ENCODE measurements at regions not wholly inside any gene's neighbourhood (a gene's known extent, or its start where the extent isn't known, plus 50 kb on each side); places are given as distances from the start of the nearest gene placed in this dataset.

GRCh38 chr3:166785876-166786275 is 594.2 kb downstream of the ZBBX start (continued):
- no peak for TF ChIP-seq YY1 (IDR thresholded peaks at IDR 0.05; ENCODE audit: borderline replicate concordance in 1 of 3, control insufficient read depth in 1 of 3, extremely low read depth in 1 of 3, insufficient read depth in 3 of 3, insufficient read length in 1 of 3, insufficient replicate concordance in 2 of 3, low read depth in 1 of 3, low read length in 2 of 3)
- no peak for TF ChIP-seq GTF2F1 (IDR thresholded peaks at IDR 0.05; ENCODE audit: low read depth, low read length)
- no peak for TF ChIP-seq HLTF (IDR thresholded peaks at IDR 0.05)
- TF ChIP-seq ZNF347 (CRISPR knock-in tag; IDR thresholded peaks at IDR 0.05; ENCODE audit: low read depth) = no peak
- no peak for TF ChIP-seq POU5F1 (IDR thresholded peaks at IDR 0.05; ENCODE audit: borderline replicate concordance, low read depth, low read length, partially characterized antibody)
- TF ChIP-seq CHD4 (IDR thresholded peaks at IDR 0.05; ENCODE audit: insufficient read depth, insufficient replicate concordance, low read depth, low read length, poor library complexity, severe bottlenecking) = no peak

DNA sequence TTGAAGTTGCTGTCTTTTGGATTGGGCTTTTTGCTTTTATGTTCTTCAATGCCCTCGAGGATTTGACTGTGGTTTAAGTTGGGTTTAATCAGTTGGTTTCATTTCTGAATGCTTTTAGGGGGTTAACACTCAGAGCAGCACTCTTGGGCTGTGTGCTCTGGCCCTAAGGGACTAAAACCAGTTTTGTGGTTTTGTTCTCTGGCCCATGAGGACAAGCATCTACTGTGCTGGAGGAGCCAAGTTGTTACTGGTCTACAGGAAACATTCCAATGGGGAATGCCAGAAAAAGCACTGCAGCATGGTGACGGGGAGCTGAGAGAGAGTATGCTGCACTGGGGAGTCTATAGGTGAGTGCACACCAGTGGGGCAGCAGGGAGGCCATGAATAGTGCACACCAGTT is 596.9 kb downstream of the ZBBX start:
- H3K36me3 ChIP-seq (ENCODE audit: control insufficient read depth, insufficient read depth, low read length) = no peaks in the 10 kb centered on the region
- no peaks in the 10 kb centered on the region for H3K9me1 ChIP-seq (ENCODE audit: control insufficient read depth, insufficient read depth, low read length)
- intact Hi-C loops (cut with micrococcal nuclease) (no loop called here), in situ Hi-C loops (cut with MboI) (no loop called here)
- no peak for FAIRE-seq
- 0% methylated on average over 2 of the region's 2 CpGs for WGBS (ENCODE audit: insufficient coverage, low coverage, missing lambda C conversion rate)
- H2AFZ ChIP-seq (ENCODE audit: low read depth, low read length) = no peak overlapping the region
- no peak for ATAC-seq
- no peaks in the 10 kb centered on the region for H3K9me3 ChIP-seq (replicated peaks; ENCODE audit: control insufficient read depth, insufficient read depth, low read depth, low read length)
- H3K79me2 ChIP-seq (ENCODE audit: control insufficient read depth, insufficient read depth, low read length) = no peaks in the 10 kb centered on the region
- no peak overlapping the region for H3K4me2 ChIP-seq (ENCODE audit: insufficient read depth, low read length)
- ChIA-PET CTCF (ENCODE audit: low intra/inter-chr PET ratio) (no interaction called here), POLR2A (no interaction called here)
- no peaks in the 10 kb centered on the region for H3K27me3 ChIP-seq (ENCODE audit: control insufficient read depth in 2 of 2, insufficient read depth in 2 of 2, low read length in 2 of 2)
- no peak overlapping the region for H3K27ac ChIP-seq (ENCODE audit: extremely low read depth, low read depth, low read length)
- no peaks in the 10 kb centered on the region for H3K4me1 ChIP-seq (replicated peaks in 1 of 2; ENCODE audit: control insufficient read depth in 2 of 2, insufficient read depth in 2 of 2, low read length in 2 of 2)
- H3K4me3 ChIP-seq = no peak overlapping the region
- no TSS peak for BruUV-seq (replicated peaks)
- no peak overlapping the region for H3K9ac ChIP-seq (ENCODE audit: insufficient read depth in 1 of 2, low read depth in 2 of 2, low read length in 2 of 2)
- DNase-seq (ENCODE audit: extremely low read depth in 1 of 4, low spot score in 3 of 4) = no peak
- H4K20me1 ChIP-seq (replicated peaks; ENCODE audit: control insufficient read depth, insufficient read depth, low read length) = no peaks in the 10 kb centered on the region
- no peak for TF ChIP-seq CTBP1 (IDR thresholded peaks at IDR 0.05; ENCODE audit: borderline replicate concordance)
- TF ChIP-seq, protein P1, sequence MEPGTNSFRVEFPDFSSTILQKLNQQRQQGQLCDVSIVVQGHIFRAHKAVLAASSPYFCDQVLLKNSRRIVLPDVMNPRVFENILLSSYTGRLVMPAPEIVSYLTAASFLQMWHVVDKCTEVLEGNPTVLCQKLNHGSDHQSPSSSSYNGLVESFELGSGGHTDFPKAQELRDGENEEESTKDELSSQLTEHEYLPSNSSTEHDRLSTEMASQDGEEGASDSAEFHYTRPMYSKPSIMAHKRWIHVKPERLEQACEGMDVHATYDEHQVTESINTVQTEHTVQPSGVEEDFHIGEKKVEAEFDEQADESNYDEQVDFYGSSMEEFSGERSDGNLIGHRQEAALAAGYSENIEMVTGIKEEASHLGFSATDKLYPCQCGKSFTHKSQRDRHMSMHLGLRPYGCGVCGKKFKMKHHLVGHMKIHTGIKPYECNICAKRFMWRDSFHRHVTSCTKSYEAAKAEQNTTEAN (CRISPR knock-in tag; IDR thresholded peaks at IDR 0.05) = no peak
- TF ChIP-seq, protein P2, sequence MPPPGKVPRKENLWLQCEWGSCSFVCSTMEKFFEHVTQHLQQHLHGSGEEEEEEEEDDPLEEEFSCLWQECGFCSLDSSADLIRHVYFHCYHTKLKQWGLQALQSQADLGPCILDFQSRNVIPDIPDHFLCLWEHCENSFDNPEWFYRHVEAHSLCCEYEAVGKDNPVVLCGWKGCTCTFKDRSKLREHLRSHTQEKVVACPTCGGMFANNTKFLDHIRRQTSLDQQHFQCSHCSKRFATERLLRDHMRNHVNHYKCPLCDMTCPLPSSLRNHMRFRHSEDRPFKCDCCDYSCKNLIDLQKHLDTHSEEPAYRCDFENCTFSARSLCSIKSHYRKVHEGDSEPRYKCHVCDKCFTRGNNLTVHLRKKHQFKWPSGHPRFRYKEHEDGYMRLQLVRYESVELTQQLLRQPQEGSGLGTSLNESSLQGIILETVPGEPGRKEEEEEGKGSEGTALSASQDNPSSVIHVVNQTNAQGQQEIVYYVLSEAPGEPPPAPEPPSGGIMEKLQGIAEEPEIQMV (tag; conservative IDR thresholded peaks at IDR 0.05; ENCODE audit: low read depth) = no peak
- no peak for TF ChIP-seq ZBED1 (IDR thresholded peaks at IDR 0.05)
- TF ChIP-seq YY1 (IDR thresholded peaks at IDR 0.05; ENCODE audit: borderline replicate concordance in 1 of 3, control insufficient read depth in 1 of 3, extremely low read depth in 1 of 3, insufficient read depth in 3 of 3, insufficient read length in 1 of 3, insufficient replicate concordance in 2 of 3, low read depth in 1 of 3, low read length in 2 of 3) = no peak
- no peak for TF ChIP-seq SLC30A9 (CRISPR knock-in tag; IDR thresholded peaks at IDR 0.05)
- no peak for TF ChIP-seq HMG20A (CRISPR knock-in tag; conservative IDR thresholded peaks at IDR 0.05)
- no peak for TF ChIP-seq ZC3H4 (CRISPR knock-in tag; IDR thresholded peaks at IDR 0.05; ENCODE audit: borderline replicate concordance)
- TF ChIP-seq ZNF398 (CRISPR knock-in tag; IDR thresholded peaks at IDR 0.05) = no peak
- no peak for TF ChIP-seq FOXM1 (IDR thresholded peaks at IDR 0.05; ENCODE audit: low read depth)
- TF ChIP-seq FOXM1 (CRISPR knock-in tag; IDR thresholded peaks at IDR 0.05; ENCODE audit: low read depth) = no peak
- no peak for TF ChIP-seq FOXA1 (IDR thresholded peaks at IDR 0.05; ENCODE audit: borderline replicate concordance)
- no peak for TF ChIP-seq NELFE (IDR thresholded peaks at IDR 0.05; ENCODE audit: insufficient read depth, insufficient read length)

Measured in K562 (cell line).